Neural crest cell (in vitro differentiated cells): ENCODE measurements at regions not wholly inside any gene's neighbourhood (a gene's known extent, or its start where the extent isn't known, plus 50 kb on each side); places are given as distances from the start of the nearest gene placed in this dataset.

Experiments used
- DNase-seq: peaks from one replicate; pipeline ENCODE4 v3.0.0; 2021; ENCODE audit warnings: low read depth, mixed read lengths, low spot score
- H3K27ac Mint-ChIP-seq: one replicate; pipeline ENCODE4 v1.8.0; 2021; ENCODE audit warnings: mild to moderate bottlenecking, mixed read lengths; ENCODE audit not compliant: unreplicated experiment
- H3K27me3 Mint-ChIP-seq: 2 replicates; pipeline ENCODE4 v1.8.0; 2021; ENCODE audit warnings: low read depth, mild to moderate bottlenecking, mixed read lengths
- H3K36me3 Mint-ChIP-seq: 2 replicates; pipeline ENCODE4 v1.8.0; 2021; ENCODE audit warnings: low read depth, mild to moderate bottlenecking, mixed read lengths
- H3K4me1 Mint-ChIP-seq: 2 replicates; pipeline ENCODE4 v1.8.0; 2021; ENCODE audit warnings: mixed read lengths
- H3K4me3 Mint-ChIP-seq: one replicate; pipeline ENCODE4 v1.8.0; 2021; ENCODE audit warnings: mild to moderate bottlenecking, mixed read lengths
- H3K9me3 Mint-ChIP-seq: 2 replicates; pipeline ENCODE4 v1.8.0; 2021; ENCODE audit warnings: mixed read lengths
- CTCF ChIP-seq: fragments of 200-600 bp; sonication (generic); conservative IDR thresholded peaks from 2 replicates; pipeline ENCODE4 v1.5.0; 2021; ENCODE audit warnings: antibody characterized with exemption, mild to moderate bottlenecking

- H3K4me3 Mint-ChIP-seq = no peak overlapping the region
- H3K27me3 Mint-ChIP-seq = no peaks in the 10 kb centered on the region
- no peak overlapping the region for H3K27ac Mint-ChIP-seq
- no peak for TF ChIP-seq CTCF
- H3K9me3 Mint-ChIP-seq = no peaks in the 10 kb centered on the region
- no peak for DNase-seq
- H3K36me3 Mint-ChIP-seq = no peaks in the 10 kb centered on the region
- H3K4me1 Mint-ChIP-seq = no peaks in the 10 kb centered on the region
Observed at GRCh38 chr5:68129364-68129763, 86.2 kb upstream of the PIK3R1 start.

- H3K36me3 Mint-ChIP-seq = no peaks in the 10 kb centered on the region
- no peaks in the 10 kb centered on the region for H3K27me3 Mint-ChIP-seq
- H3K27ac Mint-ChIP-seq = no peak overlapping the region
- no peaks in the 10 kb centered on the region for H3K4me1 Mint-ChIP-seq
- TF ChIP-seq CTCF = no peak
- DNase-seq = no peak
- H3K9me3 Mint-ChIP-seq = no peaks in the 10 kb centered on the region
- H3K4me3 Mint-ChIP-seq = no peak overlapping the region
Observed at GRCh38 chr5:68126886-68127285, 88.7 kb upstream of the PIK3R1 start.

GRCh38 chr5:68122439-68123328 is 92.9 kb upstream of the PIK3R1 start:
- no peak overlapping the region for H3K4me3 Mint-ChIP-seq
- H3K36me3 Mint-ChIP-seq = no peaks in the 10 kb centered on the region
- DNase-seq = no peak
- H3K4me1 Mint-ChIP-seq = no peaks in the 10 kb centered on the region
- H3K27me3 Mint-ChIP-seq = no peaks in the 10 kb centered on the region
- no peaks in the 10 kb centered on the region for H3K9me3 Mint-ChIP-seq
- H3K27ac Mint-ChIP-seq = peak overlapping the region; percentile 40
- TF ChIP-seq CTCF = no peak

DNA sequence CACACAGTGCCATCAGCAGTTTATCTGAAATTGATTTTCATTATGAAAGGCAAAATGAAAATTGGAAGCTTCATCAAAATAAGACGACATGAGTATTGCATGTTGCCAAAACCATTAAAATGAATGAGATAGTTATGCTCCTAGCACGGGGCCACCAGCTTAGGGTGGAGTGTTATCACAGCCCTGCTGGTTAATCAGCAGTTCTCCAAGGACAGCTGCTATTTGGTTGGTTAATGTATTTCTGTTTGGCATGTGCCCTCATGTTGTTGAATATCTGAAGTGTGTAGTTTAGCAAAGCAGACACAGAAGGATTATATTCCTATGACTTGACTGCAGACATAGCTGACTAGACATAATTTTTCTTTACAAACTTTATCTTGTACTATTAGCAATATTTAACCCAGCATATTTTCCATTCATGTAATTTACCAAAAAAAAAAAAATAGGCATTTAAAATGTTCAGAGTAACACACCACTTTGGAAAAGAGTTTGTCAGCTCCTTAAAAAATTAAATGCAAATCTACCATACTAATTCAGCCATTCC is 98.6 kb upstream of the PIK3R1 start:
- Mint-ChIP-seq H3K27ac (no peak overlapping the region), H3K9me3 (no peaks in the 10 kb centered on the region), H3K36me3 (no peaks in the 10 kb centered on the region), H3K27me3 (no peaks in the 10 kb centered on the region), H3K4me3 (no peak overlapping the region), H3K4me1 (peaks cover 9% of the 10 kb centered on the region)
- no peak for TF ChIP-seq CTCF
- DNase-seq = no peak

GRCh38 chr5:68116408-68116807 is 99.1 kb upstream of the PIK3R1 start:
- Mint-ChIP-seq H3K27me3 (no peaks in the 10 kb centered on the region), H3K36me3 (no peaks in the 10 kb centered on the region), H3K9me3 (no peaks in the 10 kb centered on the region), H3K4me1 (peaks cover 9% of the 10 kb centered on the region), H3K27ac (peak overlapping the region; percentile 8), H3K4me3 (no peak overlapping the region)
- TF ChIP-seq CTCF = no peak
- DNase-seq = no peak
